WERI-Rb-1 (cell line): ENCODE measurements at regions not wholly inside any gene's neighbourhood (a gene's known extent, or its start where the extent isn't known, plus 50 kb on each side); places are given as distances from the start of the nearest gene placed in this dataset.

ENCODE experiments used
- DNase-seq: peaks from one replicate; pipeline ENCODE4 v3.0.0-alpha.2; 2020
- H3K27ac ChIP-seq: fragments of 250-450 bp; sonication (Bioruptor Pico); 2 replicates; pipeline ENCODE4 v1.5.1; 2020; ENCODE audit warnings: mild to moderate bottlenecking, moderate library complexity
- H3K27me3 ChIP-seq: fragments of 250-450 bp; sonication (Bioruptor Pico); 2 replicates; pipeline ENCODE4 v1.5.1; 2021; ENCODE audit warnings: mild to moderate bottlenecking, low read depth, moderate library complexity; ENCODE audit not compliant: insufficient read depth, severe bottlenecking
- H3K36me3 ChIP-seq: fragments of 250-450 bp; sonication (Bioruptor Pico); 2 replicates; pipeline ENCODE4 v1.5.1; 2020; ENCODE audit warnings: mild to moderate bottlenecking, moderate library complexity
- H3K4me3 ChIP-seq: 2 replicates; pipeline ENCODE4 v1.5.1; 2011; ENCODE audit warnings: low read depth, mild to moderate bottlenecking, control low read depth, low read length
- H3K9me3 ChIP-seq: fragments of 250-450 bp; sonication (Bioruptor Pico); 2 replicates; pipeline ENCODE4 v1.5.1; 2021; ENCODE audit warnings: mild to moderate bottlenecking, moderate library complexity; ENCODE audit not compliant: severe bottlenecking
- TF ChIP-seq, protein P1 (sequence below): IDR thresholded peaks from 2 replicates; pipeline ENCODE4 v1.5.1; 2011; ENCODE audit warnings: low read depth, mild to moderate bottlenecking, control low read depth, inconsistent platforms, low read length

DNA sequence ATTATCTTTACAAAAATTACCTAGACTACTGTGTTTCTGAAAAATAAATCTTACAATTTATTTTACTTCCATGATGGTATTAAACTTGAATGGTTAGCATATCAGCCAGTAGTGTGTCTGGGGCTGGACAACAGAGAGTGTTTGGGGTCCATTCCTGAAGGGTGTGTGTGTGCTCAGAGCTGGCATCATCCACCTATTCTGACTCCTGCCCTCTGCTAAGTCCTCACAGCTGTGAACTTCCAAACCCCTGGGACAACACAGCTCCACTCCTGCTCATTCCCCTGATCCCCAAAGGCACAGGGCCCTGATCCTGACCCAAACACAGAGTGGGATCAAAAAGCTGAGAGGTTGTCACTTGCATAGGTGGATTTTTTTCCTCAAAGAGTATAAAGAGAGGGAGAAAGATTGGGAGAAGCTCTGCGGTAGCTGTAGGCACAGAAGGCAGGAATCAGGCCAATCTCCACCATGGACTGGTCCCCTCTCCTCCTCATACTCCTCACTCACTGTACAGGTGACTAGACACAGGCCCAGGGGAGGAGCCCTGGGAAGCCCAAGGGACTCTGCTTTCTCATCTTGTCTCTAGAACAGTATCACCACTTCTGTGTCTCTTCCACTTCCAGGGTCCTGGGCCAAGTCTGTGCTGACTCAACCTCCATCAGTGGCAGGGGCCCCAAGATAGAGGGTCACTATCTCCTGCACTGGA lies 55.7 kb upstream of the TOP3B start:
- Histone ChIP-seq H3K9me3 (no peaks in the 10 kb centered on the region), H3K36me3 (no peaks in the 10 kb centered on the region), H3K27me3 (no peaks in the 10 kb centered on the region), H3K27ac (no peak overlapping the region), H3K4me3 (no peak overlapping the region)
- DNase-seq: no peak
- TF ChIP-seq, protein P1, sequence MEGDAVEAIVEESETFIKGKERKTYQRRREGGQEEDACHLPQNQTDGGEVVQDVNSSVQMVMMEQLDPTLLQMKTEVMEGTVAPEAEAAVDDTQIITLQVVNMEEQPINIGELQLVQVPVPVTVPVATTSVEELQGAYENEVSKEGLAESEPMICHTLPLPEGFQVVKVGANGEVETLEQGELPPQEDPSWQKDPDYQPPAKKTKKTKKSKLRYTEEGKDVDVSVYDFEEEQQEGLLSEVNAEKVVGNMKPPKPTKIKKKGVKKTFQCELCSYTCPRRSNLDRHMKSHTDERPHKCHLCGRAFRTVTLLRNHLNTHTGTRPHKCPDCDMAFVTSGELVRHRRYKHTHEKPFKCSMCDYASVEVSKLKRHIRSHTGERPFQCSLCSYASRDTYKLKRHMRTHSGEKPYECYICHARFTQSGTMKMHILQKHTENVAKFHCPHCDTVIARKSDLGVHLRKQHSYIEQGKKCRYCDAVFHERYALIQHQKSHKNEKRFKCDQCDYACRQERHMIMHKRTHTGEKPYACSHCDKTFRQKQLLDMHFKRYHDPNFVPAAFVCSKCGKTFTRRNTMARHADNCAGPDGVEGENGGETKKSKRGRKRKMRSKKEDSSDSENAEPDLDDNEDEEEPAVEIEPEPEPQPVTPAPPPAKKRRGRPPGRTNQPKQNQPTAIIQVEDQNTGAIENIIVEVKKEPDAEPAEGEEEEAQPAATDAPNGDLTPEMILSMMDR: no peak

DNA sequence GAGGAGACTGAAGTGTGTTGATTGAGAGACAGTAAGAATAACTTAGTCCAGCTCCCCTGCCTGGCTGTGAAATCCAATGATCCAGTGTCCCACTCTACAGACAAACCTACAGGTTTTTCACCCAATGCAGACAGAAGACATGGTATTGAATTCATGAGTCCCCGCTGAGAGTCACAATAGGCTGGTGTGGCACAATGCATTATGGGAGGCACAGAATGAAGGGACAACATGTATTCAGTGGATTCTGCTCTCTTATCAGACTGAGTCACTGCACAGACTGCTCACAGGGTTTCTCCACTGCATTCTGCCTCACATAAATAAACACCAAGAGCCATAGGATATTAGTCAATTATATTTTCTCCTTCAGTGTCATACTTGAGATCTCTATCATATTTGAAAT lies 55.2 kb upstream of the TOP3B start:
- H3K27me3 ChIP-seq: no peaks in the 10 kb centered on the region
- TF ChIP-seq, protein P1: no peak
- DNase-seq: no peak
- H3K36me3 ChIP-seq: no peaks in the 10 kb centered on the region
- no peak overlapping the region for H3K27ac ChIP-seq
- no peak overlapping the region for H3K4me3 ChIP-seq
- no peaks in the 10 kb centered on the region for H3K9me3 ChIP-seq

DNA sequence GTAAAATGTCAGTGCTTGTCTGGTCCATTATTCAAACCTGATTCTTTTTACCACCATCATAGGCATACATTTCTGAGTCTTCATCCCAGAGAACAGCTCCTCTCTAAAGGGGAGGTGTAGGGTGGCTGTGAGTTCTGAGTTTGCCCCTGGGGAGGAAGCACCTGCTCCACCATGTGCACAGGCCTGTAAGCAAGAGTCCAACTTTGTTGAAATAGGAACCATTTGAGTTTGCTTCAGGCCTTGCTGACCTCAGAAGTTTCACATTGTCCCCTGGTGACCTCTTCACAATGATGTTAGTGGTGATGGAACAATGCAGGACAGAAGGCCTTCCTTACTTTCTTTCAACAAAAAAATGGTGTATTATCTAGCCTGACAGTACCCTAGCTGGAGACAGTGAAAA lies 54.6 kb upstream of the TOP3B start:
- no peak overlapping the region for H3K27ac ChIP-seq
- H3K9me3 ChIP-seq: no peaks in the 10 kb centered on the region
- TF ChIP-seq, protein P1: no peak
- no peaks in the 10 kb centered on the region for H3K27me3 ChIP-seq
- H3K4me3 ChIP-seq: no peak overlapping the region
- no peak for DNase-seq
- H3K36me3 ChIP-seq: no peaks in the 10 kb centered on the region

DNA sequence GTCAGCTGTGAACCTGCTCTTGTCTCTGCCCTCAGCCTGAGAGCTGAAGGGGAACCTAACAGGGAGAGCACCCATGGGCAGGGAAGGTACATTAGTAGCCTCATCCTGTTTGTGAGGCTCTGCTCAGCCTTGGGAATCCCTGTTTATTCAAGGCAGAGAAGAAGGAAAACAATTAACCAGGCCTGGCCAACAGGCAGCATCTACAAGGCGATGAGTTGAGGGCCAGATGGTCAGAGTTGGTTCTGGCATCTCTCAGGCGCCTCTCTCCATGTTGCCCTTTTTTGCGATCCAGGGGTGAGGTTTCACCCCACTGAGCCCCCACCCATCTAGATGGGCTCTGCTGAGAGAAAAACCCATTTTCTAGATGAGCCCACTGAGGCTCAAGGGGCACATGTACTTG lies 54.0 kb upstream of the TOP3B start:
- Histone ChIP-seq H3K36me3 (no peaks in the 10 kb centered on the region), H3K9me3 (no peaks in the 10 kb centered on the region), H3K4me3 (no peak overlapping the region), H3K27me3 (no peaks in the 10 kb centered on the region), H3K27ac (no peak overlapping the region)
- TF ChIP-seq, protein P1: no peak
- no peak for DNase-seq

DNA sequence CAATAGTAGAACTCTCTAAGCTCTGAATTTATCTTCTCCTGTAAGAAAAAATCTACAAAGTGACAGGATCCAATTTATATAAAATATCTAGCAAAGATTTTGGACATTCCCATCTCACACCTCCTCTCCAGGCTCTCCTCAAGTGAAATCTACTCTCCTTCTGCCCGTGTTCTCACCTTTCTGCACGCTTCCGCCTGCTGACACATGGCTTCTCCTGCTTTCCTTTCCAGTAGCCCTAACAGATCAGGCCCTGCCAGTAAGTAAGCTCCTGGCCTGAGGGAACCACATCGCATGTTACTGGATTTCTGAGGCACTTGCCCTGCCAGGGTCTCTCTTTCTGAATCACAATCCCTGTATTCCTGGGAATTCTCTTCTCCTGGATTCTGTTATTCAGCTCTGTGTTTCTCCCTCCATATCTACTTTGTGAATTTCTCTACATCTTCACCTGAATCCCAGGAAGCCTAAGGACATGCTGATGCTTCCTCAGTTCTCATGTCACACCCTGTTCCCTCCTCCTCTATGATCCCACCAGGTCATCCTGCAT lies 53.3 kb upstream of the TOP3B start:
- H3K4me3 ChIP-seq: no peak overlapping the region

More for the DNA sequence above, 53.3 kb upstream of the TOP3B start:
- no peaks in the 10 kb centered on the region for H3K9me3 ChIP-seq
- no peaks in the 10 kb centered on the region for H3K36me3 ChIP-seq
- no peak for DNase-seq
- H3K27ac ChIP-seq: no peak overlapping the region
- H3K27me3 ChIP-seq: no peaks in the 10 kb centered on the region
- TF ChIP-seq, protein P1: no peak
